HG03342 (cell line): ENCODE measurements at regions not wholly inside any gene's neighbourhood (a gene's known extent, or its start where the extent isn't known, plus 50 kb on each side); places are given as distances from the start of the nearest gene placed in this dataset.

ENCODE experiments used
- ATAC-seq: cut with Tn5 transposase; IDR thresholded peaks from one replicate; pipeline ENCODE4 v1.9.1; 2021; ENCODE audit warnings: mild to moderate bottlenecking, moderate library complexity; ENCODE audit not compliant: unreplicated experiment

DNA sequence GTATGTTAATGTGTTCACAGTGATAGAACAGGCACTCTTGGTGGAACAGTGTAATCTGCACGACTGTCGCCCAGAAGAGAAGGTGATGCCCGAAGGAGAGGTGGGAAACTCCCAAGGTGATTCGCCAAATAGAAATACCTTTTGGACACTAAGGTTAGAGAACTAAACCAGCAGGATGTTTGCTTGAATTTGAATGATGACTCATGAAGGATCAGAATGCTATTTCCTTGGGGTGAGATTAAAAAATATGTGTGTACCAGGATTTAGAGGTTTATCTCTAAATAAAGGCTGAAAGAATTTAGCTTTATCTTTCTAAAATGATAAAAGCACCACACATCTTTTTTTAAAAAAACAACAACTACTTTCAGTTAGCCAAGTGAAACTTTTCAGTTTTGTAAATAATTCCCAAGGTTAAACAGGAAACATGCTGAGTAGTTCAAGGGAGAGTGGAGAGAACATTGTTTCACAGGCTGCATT, 297.4 kb upstream of the TAS2R1 start:
- ATAC-seq = no peak

DNA sequence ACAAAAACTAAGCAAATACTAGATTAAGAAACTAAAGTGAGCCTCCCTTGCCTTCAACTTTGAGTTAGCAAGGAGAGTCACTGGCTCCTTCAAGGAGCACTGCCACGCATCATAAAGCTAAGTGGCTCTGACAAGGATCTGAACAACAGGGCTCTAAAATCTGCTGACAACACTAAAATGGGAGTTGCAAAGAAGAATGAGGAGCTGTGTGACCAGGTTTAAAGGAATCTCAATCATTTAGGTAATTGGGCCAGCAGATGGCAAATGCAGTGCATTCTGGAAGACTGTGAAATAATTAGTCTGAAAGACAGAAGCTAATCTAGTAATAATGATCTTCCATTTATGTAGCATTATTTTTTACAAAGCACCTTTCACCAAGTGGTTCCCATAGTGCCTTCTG, 297.0 kb upstream of the TAS2R1 start:
- ATAC-seq = no peak

DNA sequence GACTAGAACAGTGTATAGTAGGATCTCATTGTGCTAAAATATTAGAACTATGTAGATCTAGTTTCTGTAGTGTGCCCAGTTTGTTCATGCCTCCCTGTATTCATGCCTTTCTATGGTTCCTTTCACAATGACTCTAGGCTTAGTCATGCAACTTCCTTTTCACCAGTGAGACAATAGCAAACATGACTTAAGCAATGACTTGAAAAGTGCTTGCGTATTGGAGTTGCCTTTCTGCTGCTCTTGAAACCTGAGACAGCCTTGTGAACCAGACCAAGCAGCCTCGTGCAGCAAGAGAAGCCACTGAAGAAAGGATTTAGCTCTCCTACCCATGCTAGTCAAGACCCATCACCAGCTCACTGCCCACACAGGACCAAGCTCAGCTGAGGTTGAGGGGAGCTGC, 294.5 kb upstream of the TAS2R1 start:
- peak; percentile 76 for ATAC-seq

DNA sequence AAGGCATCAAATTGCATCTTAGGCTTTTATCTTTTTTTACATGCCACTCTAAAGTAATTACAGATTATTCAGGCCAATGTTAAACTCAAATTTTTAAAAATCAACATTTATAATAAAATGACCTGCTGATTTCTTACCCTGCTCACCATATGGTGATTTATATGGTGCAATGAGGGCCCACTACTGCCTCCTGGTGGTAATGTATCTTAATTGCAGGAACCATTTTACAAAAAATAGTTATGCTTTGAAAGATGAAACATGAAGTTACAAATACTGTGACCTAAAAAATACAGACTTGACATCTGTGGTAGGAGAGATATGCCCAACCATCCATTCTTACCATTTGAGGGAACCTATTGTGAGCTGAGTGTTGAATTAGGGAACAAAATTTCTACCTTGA, 292.6 kb upstream of the TAS2R1 start:
- no peak for ATAC-seq

DNA sequence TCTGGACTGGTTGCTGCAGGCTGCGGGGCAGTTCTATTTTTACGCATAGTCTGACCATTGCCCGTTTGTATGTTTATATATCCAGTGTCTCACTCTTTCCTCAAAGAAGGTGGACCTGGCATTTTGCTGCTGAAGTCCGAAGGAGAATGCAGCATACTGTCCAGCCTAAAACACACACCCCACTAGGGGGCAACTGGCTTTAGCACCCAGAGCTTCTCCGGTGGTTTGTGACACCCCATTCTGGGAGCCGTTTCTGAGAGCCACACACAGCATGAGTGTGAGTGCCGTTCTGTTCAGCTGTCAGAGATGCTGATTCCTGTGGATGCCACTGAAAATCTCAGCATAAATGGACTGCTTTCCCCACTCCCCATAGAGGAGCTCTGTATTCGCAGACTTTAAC, 290.5 kb upstream of the TAS2R1 start:
- no peak for ATAC-seq

DNA sequence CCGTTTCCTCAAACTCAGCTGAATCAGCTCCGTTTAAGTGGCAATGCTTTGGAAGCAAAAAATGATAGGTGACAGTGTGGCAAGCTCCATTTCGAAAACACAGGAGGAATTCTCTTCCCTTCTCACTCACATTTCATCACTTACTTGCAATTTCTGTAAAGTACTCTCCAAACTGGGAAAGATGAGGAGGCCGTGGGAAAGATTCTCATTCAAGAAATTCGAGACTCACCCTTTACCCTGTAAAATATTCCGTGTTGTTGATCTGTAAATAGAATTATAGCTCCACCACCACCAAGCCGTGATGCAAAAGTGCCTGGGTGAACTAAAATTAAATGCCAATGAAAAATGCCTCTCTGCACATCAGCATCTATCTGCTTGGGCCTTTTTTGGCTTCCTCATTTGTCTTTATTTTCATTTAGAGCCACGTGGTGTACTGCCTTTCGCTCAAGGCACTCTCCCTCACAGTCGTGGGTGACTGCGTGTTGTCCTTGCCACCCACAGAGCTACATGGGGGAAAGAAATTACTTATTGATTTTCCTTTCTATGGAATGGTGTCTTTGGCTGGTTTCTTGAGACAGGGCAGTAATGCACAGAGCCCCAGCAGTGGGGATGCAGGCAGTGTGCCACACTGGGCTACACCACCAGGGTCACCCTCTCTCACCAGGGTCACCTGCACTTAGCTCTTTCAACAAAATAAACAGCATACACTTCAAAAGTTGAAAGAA, 289.3 kb upstream of the TAS2R1 start:
- ATAC-seq = no peak

DNA sequence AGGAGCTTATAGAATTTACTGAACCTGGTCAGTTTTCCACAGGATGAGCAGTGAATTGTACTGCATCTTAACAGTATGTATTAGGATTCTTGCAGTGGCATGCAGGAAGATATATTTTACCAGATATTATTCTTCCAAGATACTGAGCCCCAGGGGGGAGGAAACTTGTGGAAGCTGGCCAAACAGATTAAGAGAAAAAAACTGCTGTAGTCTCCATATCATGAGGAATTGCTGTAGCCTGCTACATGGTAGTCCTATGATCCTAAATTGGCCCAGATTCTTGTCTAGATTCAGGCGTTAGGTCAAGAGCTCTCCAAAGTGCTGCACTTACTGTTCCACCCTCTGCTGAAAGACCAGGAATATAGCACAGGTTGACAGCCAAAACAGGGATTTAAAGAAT, 275.5 kb upstream of the TAS2R1 start:
- ATAC-seq = no peak

DNA sequence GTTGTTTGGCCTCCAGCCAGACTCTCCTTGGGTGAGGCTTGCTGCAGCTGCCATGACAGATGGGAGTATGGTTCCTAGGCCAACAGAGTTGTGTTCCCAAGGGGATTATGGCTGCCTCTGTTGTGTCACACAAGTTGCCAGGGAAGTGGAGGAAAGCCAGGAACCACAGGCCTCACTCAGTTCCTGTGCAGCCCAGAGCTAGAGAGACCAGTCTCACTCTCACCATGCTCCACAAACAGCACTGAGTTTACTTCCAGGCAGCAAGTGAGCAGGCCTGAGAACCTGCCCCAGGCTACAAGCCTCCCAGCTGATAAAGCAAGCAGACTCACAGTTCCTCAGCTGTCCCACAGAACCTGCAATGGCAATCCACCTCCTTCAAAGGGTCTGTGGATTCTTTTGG, 273.6 kb upstream of the TAS2R1 start:
- ATAC-seq = no peak

DNA sequence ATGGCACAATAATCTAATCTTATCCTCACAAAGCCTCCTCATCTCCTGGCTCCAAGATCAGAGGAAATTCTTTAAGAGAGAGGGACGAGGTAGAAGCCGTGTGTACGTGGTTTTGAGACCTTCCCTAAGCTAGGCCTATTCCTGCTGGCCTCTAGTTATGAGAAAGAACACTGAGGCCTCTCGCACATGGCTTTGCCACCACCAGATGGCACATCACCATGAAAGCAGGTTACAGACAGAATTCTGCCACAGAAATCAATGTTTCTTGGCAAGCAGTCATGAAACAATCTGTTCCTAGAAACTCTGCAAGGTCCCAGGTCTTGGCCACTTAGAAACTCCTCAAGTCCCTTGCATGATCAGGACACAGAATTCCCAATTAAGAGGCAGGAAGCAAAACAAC, 268.2 kb upstream of the TAS2R1 start:
- ATAC-seq = no peak

DNA sequence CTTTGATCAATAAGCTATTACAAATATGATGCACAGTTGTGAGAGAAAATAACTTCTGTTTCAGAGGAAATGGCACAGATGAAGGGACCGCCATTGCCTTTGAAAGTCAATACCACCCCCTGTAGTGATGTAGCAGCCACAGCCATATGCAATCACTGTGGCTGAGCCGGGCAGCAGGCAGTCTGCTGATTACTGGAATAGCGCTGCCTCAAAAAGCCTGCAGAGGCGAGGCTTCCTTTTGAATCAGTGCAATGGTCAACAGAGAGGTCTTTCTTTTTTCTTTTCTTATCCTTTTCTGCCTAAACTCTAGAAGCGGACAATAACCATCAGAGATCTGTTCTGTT, 265.1 kb upstream of the TAS2R1 start:
- ATAC-seq = no peak

DNA sequence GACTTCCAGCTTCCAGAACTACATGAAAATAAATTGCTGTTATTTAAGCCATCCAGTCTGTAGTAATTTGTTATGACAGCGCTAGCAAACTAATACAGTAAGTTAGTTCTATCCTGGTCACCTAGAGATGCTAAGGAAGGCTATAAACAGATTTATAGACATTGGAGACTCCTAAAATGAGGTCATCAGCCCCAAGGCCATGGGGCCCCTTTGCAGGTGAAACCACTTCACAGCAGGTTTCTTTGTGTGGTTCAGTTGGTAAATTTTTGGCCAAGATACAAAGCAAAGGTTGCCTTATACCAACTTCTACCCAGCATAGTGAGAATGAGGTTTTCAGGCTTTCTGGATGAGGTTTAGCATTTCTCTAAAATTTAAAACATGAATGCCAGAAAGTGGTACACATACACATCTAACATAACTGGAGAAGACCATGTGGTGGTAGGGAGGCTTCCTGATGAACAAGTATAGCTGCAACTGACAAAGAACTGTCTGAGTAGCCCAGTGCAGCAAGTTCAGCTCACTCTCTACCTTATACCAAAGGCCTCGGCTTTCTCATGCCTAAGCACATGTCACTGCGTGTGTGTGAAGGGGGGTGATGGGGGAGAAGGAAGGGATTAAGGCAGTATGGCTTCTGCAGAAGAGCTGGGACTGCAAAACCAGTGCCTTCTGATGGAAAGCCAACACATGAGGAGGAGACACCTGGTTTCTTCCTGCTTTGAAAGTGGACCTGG, 264.6 kb upstream of the TAS2R1 start:
- no peak for ATAC-seq

DNA sequence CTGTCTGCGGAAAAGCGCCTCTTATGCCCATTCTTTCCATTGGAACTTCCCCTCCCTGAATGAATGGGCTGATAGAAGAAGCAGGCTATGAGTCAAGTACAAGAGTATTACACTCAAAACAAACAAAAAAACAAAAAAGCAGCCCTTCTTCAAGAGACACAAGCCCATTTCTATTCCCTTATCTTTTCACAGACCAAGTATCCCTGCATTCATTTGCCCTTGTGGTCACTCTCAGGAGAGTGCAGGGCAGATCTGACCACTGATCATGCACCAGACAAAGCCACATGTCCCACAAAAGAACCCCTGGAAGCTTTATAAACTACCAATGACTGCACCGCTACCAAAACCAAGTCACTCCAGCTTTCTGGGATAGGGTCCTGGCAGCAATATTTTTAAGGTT, 262.5 kb upstream of the TAS2R1 start:
- no peak for ATAC-seq

DNA sequence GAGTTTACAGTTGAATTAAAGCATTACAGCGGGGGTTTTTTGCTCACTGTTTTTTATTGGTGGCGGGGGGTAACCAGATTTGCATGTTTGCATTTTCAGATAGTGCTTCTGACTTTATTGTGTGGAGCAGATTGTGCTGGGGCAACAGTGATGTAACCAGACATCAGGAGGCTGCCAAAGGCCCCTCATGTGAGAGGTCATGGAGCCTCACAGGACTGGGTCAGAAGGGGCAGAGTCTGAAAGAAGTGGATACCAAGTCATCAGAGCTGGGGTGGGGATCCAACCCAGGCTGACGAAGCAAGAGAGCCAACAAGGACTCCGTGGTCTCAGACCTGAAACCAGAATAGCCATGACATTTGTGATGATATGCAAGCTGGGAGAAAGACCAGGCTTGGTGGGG, 259.4 kb upstream of the TAS2R1 start:
- ATAC-seq = no peak

DNA sequence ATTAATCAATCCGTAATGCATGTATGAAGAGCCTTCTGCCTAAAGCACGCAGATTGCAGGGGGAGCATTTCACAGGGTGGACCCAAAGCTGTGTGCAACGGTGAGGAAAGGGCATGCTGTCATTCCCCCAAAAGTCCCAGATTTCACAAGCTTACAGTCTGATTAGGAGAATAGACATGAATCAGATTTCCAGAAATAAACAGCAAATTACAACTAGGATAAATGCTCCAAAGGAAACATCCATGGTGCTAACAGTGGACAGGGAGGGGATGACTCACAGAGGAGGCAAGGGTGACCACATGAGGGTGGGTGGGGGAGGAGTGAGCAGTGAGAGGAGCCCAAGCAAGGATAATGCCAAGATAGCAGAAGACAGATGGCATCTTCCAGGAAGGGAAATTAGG, 258.4 kb upstream of the TAS2R1 start:
- no peak for ATAC-seq

DNA sequence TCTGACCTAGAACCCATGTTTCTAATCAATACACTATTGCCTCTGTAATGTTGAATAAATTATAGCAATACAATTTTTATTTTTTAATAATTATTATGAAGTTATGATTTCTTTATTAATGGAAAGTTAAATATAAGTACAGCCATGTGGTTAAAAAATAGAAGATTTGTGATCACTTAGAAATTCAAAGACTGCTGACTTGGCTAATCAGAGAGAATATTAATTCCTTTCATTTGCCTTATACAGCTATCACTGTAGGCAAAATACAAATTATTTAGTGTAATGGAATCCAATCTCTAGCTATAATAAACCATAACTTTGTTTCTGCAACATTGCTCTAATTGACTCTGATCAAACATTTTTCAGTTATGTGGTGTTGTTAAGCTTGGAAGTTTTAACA, 255.0 kb upstream of the TAS2R1 start:
- ATAC-seq = no peak

DNA sequence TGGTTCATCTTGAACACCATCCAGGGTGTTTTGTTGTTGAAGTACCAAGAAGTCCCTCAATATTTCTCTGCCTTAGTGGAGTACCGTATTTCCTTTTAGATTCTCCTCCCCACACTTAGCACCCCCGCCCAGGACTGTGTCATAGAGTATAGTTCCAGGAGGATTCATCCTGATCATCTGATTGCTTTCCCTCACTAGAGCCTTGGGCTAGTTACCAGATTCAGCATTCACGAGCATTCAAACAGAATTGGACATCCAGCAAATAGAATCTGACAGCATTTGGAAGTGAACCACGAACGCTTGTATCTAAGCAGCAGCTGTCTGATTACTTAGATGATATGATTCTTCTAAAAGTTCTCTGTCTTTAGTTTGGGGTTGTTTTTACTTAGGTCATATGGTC, 248.1 kb upstream of the TAS2R1 start:
- no peak for ATAC-seq

DNA sequence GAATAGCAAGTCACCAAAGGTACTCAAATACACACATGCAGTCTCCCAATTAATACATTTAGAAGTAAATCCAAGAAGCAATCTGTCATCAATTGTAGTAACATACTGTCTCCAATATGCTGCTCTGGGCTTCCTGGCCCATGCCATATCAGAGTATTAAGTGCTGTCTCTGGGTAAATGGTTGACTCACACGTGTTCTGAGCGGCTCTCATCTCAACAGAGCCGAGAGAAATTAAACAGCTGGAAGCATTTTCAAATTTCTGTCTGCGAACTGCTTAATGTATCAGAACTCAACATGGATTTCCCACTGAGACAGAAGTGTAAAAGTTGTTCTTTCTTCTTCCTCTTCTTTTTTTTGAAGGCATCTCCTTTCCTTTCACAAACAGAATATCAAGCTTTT, 247.3 kb upstream of the TAS2R1 start:
- ATAC-seq = no peak

DNA sequence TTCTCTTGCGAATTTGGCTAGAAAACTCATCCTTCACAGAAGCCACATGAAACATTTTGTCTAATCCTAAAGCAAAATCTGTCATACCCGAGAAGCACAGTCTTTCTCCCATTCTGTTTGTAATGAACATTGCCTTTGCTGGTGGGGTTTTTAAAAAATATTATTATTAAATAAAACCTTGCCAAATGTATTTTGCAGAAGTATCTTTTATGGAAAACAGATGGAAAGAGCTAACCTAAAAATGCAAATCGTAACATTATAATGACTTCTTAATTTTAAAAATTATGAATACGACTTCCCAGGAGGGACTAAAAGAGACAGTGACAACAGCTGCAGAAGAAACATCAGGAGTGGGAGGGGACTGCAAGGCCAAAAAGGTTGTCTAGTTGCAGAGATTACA, 246.3 kb upstream of the TAS2R1 start:
- ATAC-seq = no peak

DNA sequence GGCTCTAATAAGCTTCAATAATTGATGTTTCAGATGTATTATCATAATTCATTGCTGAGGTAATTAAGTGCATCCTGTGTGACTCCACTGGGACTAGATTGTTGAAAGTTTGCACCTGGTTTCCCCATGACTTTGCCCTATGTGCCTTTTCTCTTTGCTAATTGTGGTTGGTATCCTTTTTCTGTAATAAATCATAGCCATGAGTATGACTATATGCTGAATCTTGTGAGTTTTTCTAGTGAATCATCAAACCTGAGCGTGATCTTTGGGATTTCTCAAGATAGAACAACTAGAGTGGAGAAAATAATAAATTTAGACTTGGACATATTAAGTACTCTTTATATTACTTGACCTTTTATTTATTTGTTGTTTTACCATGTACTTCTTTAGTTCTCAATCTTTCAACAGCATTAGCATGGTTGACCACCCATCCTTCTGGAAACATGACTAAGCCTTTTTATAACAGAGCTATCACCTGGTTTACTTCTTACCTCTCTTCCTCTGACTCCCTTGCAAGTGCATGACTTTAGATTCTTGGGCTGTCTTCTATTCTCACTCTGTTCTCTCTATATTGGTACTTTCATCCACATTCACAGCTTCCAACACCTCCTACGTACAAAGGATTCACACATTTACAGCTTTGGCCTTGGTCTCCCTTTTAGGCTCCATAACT, 239.6 kb upstream of the TAS2R1 start:
- ATAC-seq = no peak

DNA sequence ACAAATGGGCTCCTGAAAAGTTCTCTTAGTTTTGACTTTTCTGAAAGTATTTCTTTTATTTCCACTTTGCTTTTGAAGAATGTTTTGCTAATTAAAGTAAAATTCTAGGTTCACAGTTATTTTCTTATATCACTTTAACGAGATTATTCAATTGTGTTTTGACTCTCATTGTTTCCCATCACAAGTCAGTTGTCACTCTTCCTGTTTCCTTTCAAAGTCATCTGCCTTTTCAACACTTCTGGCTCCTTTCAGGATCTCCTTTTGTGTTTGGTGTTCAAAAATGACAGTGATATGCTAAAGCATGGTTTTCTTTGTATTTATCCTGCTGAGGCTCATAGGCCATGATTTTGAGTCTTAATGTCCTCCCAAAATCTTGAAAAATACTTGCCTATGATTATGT, 235.4 kb upstream of the TAS2R1 start:
- no peak for ATAC-seq

DNA sequence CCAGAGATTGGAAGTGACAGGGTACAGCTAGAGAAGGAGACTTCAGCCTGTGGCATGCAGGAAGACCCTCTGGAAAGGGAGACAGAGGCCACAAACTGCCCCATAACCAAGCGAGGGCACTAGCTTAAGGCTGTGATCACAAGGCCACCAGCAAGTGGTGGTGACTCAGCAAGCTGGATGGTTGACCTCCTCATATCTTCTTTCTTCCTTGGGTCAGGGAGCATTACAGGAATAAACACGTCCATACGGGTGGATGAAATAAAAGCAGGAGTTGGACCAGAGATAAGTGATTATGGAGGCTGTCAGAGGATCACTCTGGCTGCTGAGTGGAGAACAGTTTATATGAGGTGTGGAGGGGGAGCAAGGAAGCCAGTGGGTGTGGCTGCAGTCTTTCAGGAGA, 234.6 kb upstream of the TAS2R1 start:
- no peak for ATAC-seq

DNA sequence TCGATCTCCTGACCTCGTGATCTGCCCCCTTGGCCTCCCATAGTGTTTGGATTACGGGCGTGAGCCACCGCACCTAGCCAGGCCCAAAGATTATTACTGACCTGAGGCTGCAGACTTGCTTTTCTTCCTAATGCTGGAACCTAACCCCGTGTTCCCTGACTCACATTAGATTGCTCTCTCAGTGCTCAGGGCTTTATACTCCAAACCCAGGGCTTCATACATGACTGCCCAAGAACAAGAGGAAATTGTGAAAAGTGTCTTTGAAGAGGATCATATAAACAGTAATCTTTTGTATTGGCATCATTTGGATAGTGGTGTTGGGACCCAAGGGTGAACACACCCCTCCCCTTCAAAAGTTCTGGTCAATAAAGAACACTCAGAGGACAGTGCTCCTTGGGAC, 233.3 kb upstream of the TAS2R1 start:
- ATAC-seq = no peak
